GM23338 (cell line): ENCODE measurements at regions not wholly inside any gene's neighbourhood (a gene's known extent, or its start where the extent isn't known, plus 50 kb on each side); places are given as distances from the start of the nearest gene placed in this dataset.

Source experiments
- ATAC-seq: fragments of 200-7000 bp; cut with Tn5 transposase; 3 replicates; pipeline ENCODE4 v1.9.1; 2020
- DNase-seq: peaks from one replicate; pipeline ENCODE4 v3.0.0-alpha.2; 2015; ENCODE audit warnings: low spot score
- H2AFZ ChIP-seq: fragments of 200-600 bp; sonication (generic); 2 replicates; pipeline ENCODE4 v1.8.0; 2016; ENCODE audit warnings: antibody characterized with exemption, mild to moderate bottlenecking, moderate library complexity
- H3F3A ChIP-seq: fragments of 200-600 bp; sonication (generic); replicated peaks from 2 replicates; pipeline ENCODE4 v1.8.0; 2017; ENCODE audit warnings: antibody characterized with exemption, mixed run types, low read depth
- H3K27ac ChIP-seq: fragments of 200-600 bp; sonication (generic); 2 replicates; pipeline ENCODE4 v1.6.1; 2016; ENCODE audit warnings: low read depth
- H3K27me3 ChIP-seq: fragments of 200-600 bp; sonication (generic); 2 replicates; pipeline ENCODE4 v1.8.0; 2016; ENCODE audit warnings: mild to moderate bottlenecking, mixed run types, moderate library complexity; ENCODE audit not compliant: insufficient read depth
- H3K36me3 ChIP-seq: fragments of 200-600 bp; sonication (generic); 2 replicates; pipeline ENCODE4 v1.8.0; 2016; ENCODE audit warnings: mild to moderate bottlenecking; ENCODE audit not compliant: insufficient read depth
- H3K4me1 ChIP-seq: fragments of 200-600 bp; sonication (generic); 2 replicates; pipeline ENCODE4 v1.8.0; 2016; ENCODE audit warnings: mild to moderate bottlenecking, moderate library complexity; ENCODE audit not compliant: insufficient read depth
- H3K4me2 ChIP-seq: fragments of 200-600 bp; sonication (generic); 2 replicates; pipeline ENCODE4 v1.7.1; 2017; ENCODE audit warnings: mixed run types
- H3K4me3 ChIP-seq: fragments of 200-600 bp; sonication (generic); 2 replicates; pipeline ENCODE4 v1.6.1; 2016; ENCODE audit warnings: mixed run types
- H3K79me2 ChIP-seq: fragments of 200-600 bp; sonication (generic); replicated peaks from 2 replicates; pipeline ENCODE4 v1.8.0; 2017; ENCODE audit warnings: mild to moderate bottlenecking; ENCODE audit not compliant: insufficient read depth
- H3K9me2 ChIP-seq: fragments of 200-600 bp; sonication (generic); 2 replicates; pipeline ENCODE4 v1.8.0; 2017; ENCODE audit not compliant: insufficient read depth
- H4K20me1 ChIP-seq: fragments of 200-600 bp; sonication (generic); replicated peaks from 2 replicates; pipeline ENCODE4 v1.8.0; 2017; ENCODE audit warnings: mild to moderate bottlenecking; ENCODE audit not compliant: insufficient read depth
- H3K27ac Mint-ChIP-seq: 2 replicates; pipeline ENCODE4 v1.8.0; 2020; ENCODE audit warnings: inconsistent platforms, mild to moderate bottlenecking, moderate library complexity, mixed read lengths
- H3K27me3 Mint-ChIP-seq: 3 replicates; pipeline ENCODE4 v1.8.0; 2022; ENCODE audit warnings: low read depth, mild to moderate bottlenecking, moderate library complexity, mixed read lengths, inconsistent platforms; ENCODE audit not compliant: insufficient read depth, poor library complexity
- H3K36me3 Mint-ChIP-seq: 3 replicates; pipeline ENCODE4 v1.8.0; 2021; ENCODE audit warnings: low read depth, mild to moderate bottlenecking, inconsistent platforms, moderate library complexity, mixed read lengths
- H3K4me1 Mint-ChIP-seq: 3 replicates; pipeline ENCODE4 v1.8.0; 2020; ENCODE audit warnings: mild to moderate bottlenecking, inconsistent platforms, mixed read lengths
- H3K4me3 Mint-ChIP-seq: 3 replicates; pipeline ENCODE4 v1.8.0; 2021; ENCODE audit warnings: moderate library complexity, mild to moderate bottlenecking, inconsistent platforms, mixed read lengths
- H3K9me3 Mint-ChIP-seq: 3 replicates; pipeline ENCODE4 v1.8.0; 2020; ENCODE audit warnings: moderate library complexity, mild to moderate bottlenecking, inconsistent platforms, mixed read lengths
- CREB1 ChIP-seq: fragments of 250-450 bp; sonication (Bioruptor Pico); IDR thresholded peaks from 2 replicates; pipeline ENCODE4 v1.5.0; 2020; ENCODE audit warnings: low read depth, mild to moderate bottlenecking, moderate library complexity
- ETS1 ChIP-seq: IDR thresholded peaks from 2 replicates; pipeline ENCODE4 v1.6.1; 2016; ENCODE audit warnings: antibody characterized with exemption
- EZH2 ChIP-seq: fragments of 200-600 bp; sonication (generic); IDR thresholded peaks from one replicate; pipeline ENCODE4 v1.8.0; 2017; ENCODE audit warnings: antibody characterized with exemption, mild to moderate bottlenecking, low read depth; ENCODE audit not compliant: unreplicated experiment
- EZH2phosphoT487 ChIP-seq: fragments of 200-600 bp; sonication (generic); IDR thresholded peaks from one replicate; pipeline ENCODE4 v1.8.1; 2018; ENCODE audit warnings: antibody characterized with exemption; ENCODE audit not compliant: unreplicated experiment
- JUNB ChIP-seq: IDR thresholded peaks from one replicate; pipeline ENCODE4 v1.6.1; 2016; ENCODE audit warnings: antibody characterized with exemption; ENCODE audit not compliant: unreplicated experiment
- NANOG ChIP-seq: IDR thresholded peaks from 2 replicates; pipeline ENCODE4 v1.6.1; 2016; ENCODE audit warnings: antibody characterized with exemption, borderline replicate concordance
- POLR2AphosphoS5 ChIP-seq: IDR thresholded peaks from 2 replicates; pipeline ENCODE4 v1.6.1; 2016; ENCODE audit warnings: antibody characterized with exemption, low read depth
- STAT1 ChIP-seq: IDR thresholded peaks from one replicate; pipeline ENCODE4 v1.6.1; 2016; ENCODE audit warnings: antibody characterized with exemption; ENCODE audit not compliant: unreplicated experiment
- ZNF114 ChIP-seq: fragments of 250-450 bp; sonication (Bioruptor Pico); IDR thresholded peaks from 2 replicates; pipeline ENCODE4 v1.5.0; 2020; ENCODE audit warnings: mild to moderate bottlenecking, moderate library complexity
- ZNF331 ChIP-seq: fragments of 250-450 bp; sonication (Bioruptor Pico); IDR thresholded peaks from 2 replicates; pipeline ENCODE4 v1.5.0; 2020; ENCODE audit warnings: low read depth, mild to moderate bottlenecking, moderate library complexity
- ZNF462 ChIP-seq: fragments of 250-450 bp; sonication (Bioruptor Pico); IDR thresholded peaks from 2 replicates; pipeline ENCODE4 v1.5.0; 2020; ENCODE audit warnings: mild to moderate bottlenecking, moderate library complexity
- TF ChIP-seq, protein P1 (sequence below), 2 experiments: fragments of 200-600 bp in 1 of 2; sonication (generic) in 1 of 2; conservative IDR thresholded peaks; 2 replicates each; pipeline versions ENCODE4 v1.5.1 to v1.6.1; 2016 to 2017; ENCODE audit warnings: antibody characterized with exemption in 2 of 2, low read depth in 2 of 2, mild to moderate bottlenecking in 2 of 2, moderate library complexity in 1 of 2
- TF ChIP-seq, protein P2 (sequence below): IDR thresholded peaks from one replicate; pipeline ENCODE4 v1.6.1; 2018; ENCODE audit warnings: antibody characterized with exemption; ENCODE audit not compliant: unreplicated experiment

- Mint-ChIP-seq H3K27ac (no peak overlapping the region), H3K4me1 (no peaks in the 10 kb centered on the region), H3K27me3 (no peaks in the 10 kb centered on the region), H3K36me3 (no peaks in the 10 kb centered on the region), H3K9me3 (no peaks in the 10 kb centered on the region), H3K4me3 (no peak overlapping the region)
- TF ChIP-seq CREB1 (CRISPR knock-in tag) (no peak), ETS1 (no peak), EZH2 (no peak), STAT1 (no peak), EZH2phosphoT487 (no peak), ZNF462 (CRISPR knock-in tag) (no peak), JUNB (no peak), POLR2AphosphoS5 (no peak), ZNF114 (CRISPR knock-in tag) (no peak), ZNF331 (CRISPR knock-in tag) (no peak), NANOG (no peak)
- TF ChIP-seq, protein P1, sequence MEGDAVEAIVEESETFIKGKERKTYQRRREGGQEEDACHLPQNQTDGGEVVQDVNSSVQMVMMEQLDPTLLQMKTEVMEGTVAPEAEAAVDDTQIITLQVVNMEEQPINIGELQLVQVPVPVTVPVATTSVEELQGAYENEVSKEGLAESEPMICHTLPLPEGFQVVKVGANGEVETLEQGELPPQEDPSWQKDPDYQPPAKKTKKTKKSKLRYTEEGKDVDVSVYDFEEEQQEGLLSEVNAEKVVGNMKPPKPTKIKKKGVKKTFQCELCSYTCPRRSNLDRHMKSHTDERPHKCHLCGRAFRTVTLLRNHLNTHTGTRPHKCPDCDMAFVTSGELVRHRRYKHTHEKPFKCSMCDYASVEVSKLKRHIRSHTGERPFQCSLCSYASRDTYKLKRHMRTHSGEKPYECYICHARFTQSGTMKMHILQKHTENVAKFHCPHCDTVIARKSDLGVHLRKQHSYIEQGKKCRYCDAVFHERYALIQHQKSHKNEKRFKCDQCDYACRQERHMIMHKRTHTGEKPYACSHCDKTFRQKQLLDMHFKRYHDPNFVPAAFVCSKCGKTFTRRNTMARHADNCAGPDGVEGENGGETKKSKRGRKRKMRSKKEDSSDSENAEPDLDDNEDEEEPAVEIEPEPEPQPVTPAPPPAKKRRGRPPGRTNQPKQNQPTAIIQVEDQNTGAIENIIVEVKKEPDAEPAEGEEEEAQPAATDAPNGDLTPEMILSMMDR (conservative IDR thresholded peaks at IDR 0.05; ENCODE audit: low read depth in 2 of 2), result no peak
- TF ChIP-seq, protein P2, sequence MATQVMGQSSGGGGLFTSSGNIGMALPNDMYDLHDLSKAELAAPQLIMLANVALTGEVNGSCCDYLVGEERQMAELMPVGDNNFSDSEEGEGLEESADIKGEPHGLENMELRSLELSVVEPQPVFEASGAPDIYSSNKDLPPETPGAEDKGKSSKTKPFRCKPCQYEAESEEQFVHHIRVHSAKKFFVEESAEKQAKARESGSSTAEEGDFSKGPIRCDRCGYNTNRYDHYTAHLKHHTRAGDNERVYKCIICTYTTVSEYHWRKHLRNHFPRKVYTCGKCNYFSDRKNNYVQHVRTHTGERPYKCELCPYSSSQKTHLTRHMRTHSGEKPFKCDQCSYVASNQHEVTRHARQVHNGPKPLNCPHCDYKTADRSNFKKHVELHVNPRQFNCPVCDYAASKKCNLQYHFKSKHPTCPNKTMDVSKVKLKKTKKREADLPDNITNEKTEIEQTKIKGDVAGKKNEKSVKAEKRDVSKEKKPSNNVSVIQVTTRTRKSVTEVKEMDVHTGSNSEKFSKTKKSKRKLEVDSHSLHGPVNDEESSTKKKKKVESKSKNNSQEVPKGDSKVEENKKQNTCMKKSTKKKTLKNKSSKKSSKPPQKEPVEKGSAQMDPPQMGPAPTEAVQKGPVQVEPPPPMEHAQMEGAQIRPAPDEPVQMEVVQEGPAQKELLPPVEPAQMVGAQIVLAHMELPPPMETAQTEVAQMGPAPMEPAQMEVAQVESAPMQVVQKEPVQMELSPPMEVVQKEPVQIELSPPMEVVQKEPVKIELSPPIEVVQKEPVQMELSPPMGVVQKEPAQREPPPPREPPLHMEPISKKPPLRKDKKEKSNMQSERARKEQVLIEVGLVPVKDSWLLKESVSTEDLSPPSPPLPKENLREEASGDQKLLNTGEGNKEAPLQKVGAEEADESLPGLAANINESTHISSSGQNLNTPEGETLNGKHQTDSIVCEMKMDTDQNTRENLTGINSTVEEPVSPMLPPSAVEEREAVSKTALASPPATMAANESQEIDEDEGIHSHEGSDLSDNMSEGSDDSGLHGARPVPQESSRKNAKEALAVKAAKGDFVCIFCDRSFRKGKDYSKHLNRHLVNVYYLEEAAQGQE, result no peak
- H2AFZ ChIP-seq, result no peak overlapping the region
- H3K9me2 ChIP-seq, result no peaks in the 10 kb centered on the region
- no peak overlapping the region for H3K27ac ChIP-seq
- ATAC-seq (no peak), DNase-seq (no peak)
- no peaks in the 10 kb centered on the region for H3K27me3 ChIP-seq
- H3K4me3 ChIP-seq, result no peak overlapping the region
- H3K36me3 ChIP-seq, result no peaks in the 10 kb centered on the region
- H4K20me1 ChIP-seq, result no peaks in the 10 kb centered on the region
- no peak overlapping the region for H3K4me2 ChIP-seq
- no peaks in the 10 kb centered on the region for H3F3A ChIP-seq
- no peaks in the 10 kb centered on the region for H3K79me2 ChIP-seq
- no peaks in the 10 kb centered on the region for H3K4me1 ChIP-seq
Measured at GRCh38 chr1:184185347-184185746, 133.8 kb downstream of the TSEN15 start.
